ENCODE measurements at regions not wholly inside any gene's neighbourhood (a gene's known extent, or its start where the extent isn't known, plus 50 kb on each side); places are given as distances from the start of the nearest gene placed in this dataset.

DNA sequence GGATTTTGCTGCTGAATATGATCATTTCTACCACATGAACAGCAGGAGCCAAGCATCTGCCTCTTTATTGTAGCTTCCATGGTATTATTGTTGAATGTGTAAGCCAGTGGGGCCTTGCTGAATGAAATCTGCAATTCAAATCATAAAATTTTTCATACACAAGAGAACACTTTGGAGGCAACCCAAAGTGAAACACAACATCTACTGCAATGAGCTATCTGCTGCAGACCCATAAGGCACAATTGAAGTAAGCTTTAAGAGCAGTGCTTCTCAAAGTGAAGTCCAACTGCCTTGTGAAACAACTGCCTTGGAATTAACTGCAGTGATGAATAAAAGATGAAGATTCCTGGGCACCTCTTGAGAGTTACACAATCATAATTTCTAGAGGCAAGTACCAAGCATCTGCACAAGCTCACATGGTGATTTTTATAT lies 626.3 kb upstream of the INTU start:
- H3K9ac ChIP-seq (replicated peaks; ENCODE audit: extremely low read depth, insufficient read depth, low read length): no peak overlapping the region
- no peak for DNase-seq (ENCODE audit: low read depth, low spot score)
- no peak overlapping the region for H3K4me2 ChIP-seq (ENCODE audit: insufficient read depth, low read length)
- TF ChIP-seq CTCF (IDR thresholded peaks at IDR 0.05; ENCODE audit: extremely low read depth in 1 of 2, insufficient read depth in 1 of 2, low read depth in 1 of 2, low read length in 2 of 2) (no peak), MYC (IDR thresholded peaks at IDR 0.05; ENCODE audit: low read depth, low read length) (no peak), POLR2AphosphoS5 (IDR thresholded peaks at IDR 0.05; ENCODE audit: insufficient read depth, low read depth, low read length) (no peak), FOS (IDR thresholded peaks at IDR 0.05; ENCODE audit: borderline replicate concordance, insufficient read depth, low read length) (no peak), EZH2 (IDR thresholded peaks at IDR 0.05; ENCODE audit: borderline replicate concordance, low read depth, low read length, severe bottlenecking) (no peak), JUN (IDR thresholded peaks at IDR 0.05; ENCODE audit: borderline replicate concordance, insufficient read depth, insufficient read length, low read depth) (no peak), POLR2A (IDR thresholded peaks at IDR 0.05; ENCODE audit: low read depth, low read length) (no peak), GATA2 (IDR thresholded peaks at IDR 0.05; ENCODE audit: insufficient read depth, insufficient read length, low read depth, low read length) (no peak)
- TF ChIP-seq, protein P1, sequence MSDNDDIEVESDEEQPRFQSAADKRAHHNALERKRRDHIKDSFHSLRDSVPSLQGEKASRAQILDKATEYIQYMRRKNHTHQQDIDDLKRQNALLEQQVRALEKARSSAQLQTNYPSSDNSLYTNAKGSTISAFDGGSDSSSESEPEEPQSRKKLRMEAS (IDR thresholded peaks at IDR 0.05; ENCODE audit: insufficient read depth, insufficient read length): no peak
- no peaks in the 10 kb centered on the region for H3K27me3 ChIP-seq (ENCODE audit: control insufficient read depth in 2 of 2, insufficient read depth in 2 of 2, low read length in 2 of 2)
- CTCF ChIA-PET: interaction anchor here (0.6 kb wide), 1 partner anchor 8 kb away, joined by 3 read pairs; no protein-coding TSS in a partner anchor
- H3K4me1 ChIP-seq (ENCODE audit: control insufficient read depth, extremely low read depth, insufficient read depth, low read length): no peaks in the 10 kb centered on the region
- H3K9me3 ChIP-seq (replicated peaks; ENCODE audit: control insufficient read depth, insufficient read depth, low read length): no peaks in the 10 kb centered on the region
- POLR2A ChIA-PET: no interaction called here
- no peaks in the 10 kb centered on the region for H3K36me3 ChIP-seq (ENCODE audit: control insufficient read depth in 2 of 2, extremely low read depth in 1 of 2, insufficient read depth in 2 of 2, low read length in 2 of 2)
- H3K27ac ChIP-seq (ENCODE audit: insufficient read depth, low read depth, low read length): no peak overlapping the region
- BruUV-seq (replicated peaks): no TSS peak
- H4K20me1 ChIP-seq (replicated peaks; ENCODE audit: control insufficient read depth, extremely low read depth, insufficient read depth, low read length): no peaks in the 10 kb centered on the region
- no peaks in the 10 kb centered on the region for H3K79me2 ChIP-seq (ENCODE audit: control insufficient read depth, insufficient read depth, low read length)
- no peak overlapping the region for H3K4me3 ChIP-seq (replicated peaks in 1 of 3; ENCODE audit: insufficient read depth in 1 of 3, low read depth in 1 of 3, low read length in 3 of 3)
- no peak overlapping the region for H2AFZ ChIP-seq (ENCODE audit: low read depth, low read length)
- no peak for FAIRE-seq
- dilution Hi-C loops (cut with MboI; ENCODE audit: extremely low pct_ligation_motif_present, low sequenced_read_pairs): no loop called here
- intact Hi-C loops (cut with micrococcal nuclease): no loop called here
- no peaks in the 10 kb centered on the region for H3K9me1 ChIP-seq (replicated peaks; ENCODE audit: control insufficient read depth, extremely low read depth, insufficient read depth, low read length)
